Ectodermal cell (in vitro differentiated cells): ENCODE measurements at regions not wholly inside any gene's neighbourhood (a gene's known extent, or its start where the extent isn't known, plus 50 kb on each side); places are given as distances from the start of the nearest gene placed in this dataset.
"Not testable (repeated sequence)": the region's sequence is repeated elsewhere in the genome, so short reads cannot be mapped to it uniquely, and the experiment has no call there.

ENCODE experiments used
- H3K27ac ChIP-seq: 2 replicates; pipeline ENCODE4 v1.7.0; 2013; ENCODE audit warnings: mild to moderate bottlenecking, low read depth, low read length; ENCODE audit not compliant: insufficient read depth, poor library complexity, severe bottlenecking
- H3K27me3 ChIP-seq: 2 replicates; pipeline ENCODE4 v1.7.0; 2013; ENCODE audit warnings: mild to moderate bottlenecking, low read length; ENCODE audit not compliant: insufficient read depth, control insufficient read depth, poor library complexity, severe bottlenecking
- H3K36me3 ChIP-seq: one replicate; pipeline ENCODE4 v1.7.0; 2013; ENCODE audit warnings: low read length; ENCODE audit not compliant: control insufficient read depth, insufficient read depth
- H3K4me1 ChIP-seq: one replicate; pipeline ENCODE4 v1.7.0; 2013; ENCODE audit warnings: low read length; ENCODE audit not compliant: control insufficient read depth, insufficient read depth
- H3K4me3 ChIP-seq: 2 replicates; pipeline ENCODE4 v1.7.0; 2013; ENCODE audit warnings: low read depth, low read length, control low read depth; ENCODE audit not compliant: insufficient read depth
- H3K9me3 ChIP-seq: 2 replicates; pipeline ENCODE4 v1.7.0; 2013; ENCODE audit warnings: mild to moderate bottlenecking, low read length, moderate library complexity; ENCODE audit not compliant: control insufficient read depth
- WGBS, 2 experiments: methylation state at CpG; one replicate each; pipeline ENCODE4 v1.1.7; 2013; ENCODE audit warnings: missing lambda C conversion rate in 2 of 2; 5-methylcytosine and 5-hydroxymethylcytosine counted together

DNA sequence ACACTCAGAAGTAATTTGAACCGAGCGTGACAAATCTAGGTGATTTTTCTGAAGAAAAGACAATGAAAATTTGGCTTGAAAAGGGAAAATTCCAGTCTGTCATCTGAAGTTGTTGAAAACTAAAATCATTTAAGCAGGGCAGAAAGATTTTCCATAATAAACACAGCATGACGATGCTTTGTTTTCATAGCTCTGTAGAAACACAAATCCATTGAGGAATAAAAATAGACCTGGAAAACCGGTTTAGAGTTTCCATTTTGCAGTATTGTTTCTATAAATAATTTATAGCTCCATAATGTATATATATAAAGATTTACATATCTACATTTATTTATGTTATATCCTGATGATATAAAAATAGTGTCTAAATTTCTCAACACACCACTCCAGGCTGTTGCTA lies 1918.5 kb upstream of the FLRT2 start:
- Histone ChIP-seq H3K27me3 (no peaks in the 10 kb centered on the region), H3K9me3 (no peaks in the 10 kb centered on the region), H3K36me3 (no peaks in the 10 kb centered on the region), H3K4me3 (no peak overlapping the region), H3K27ac (no peak overlapping the region), H3K4me1 (no peaks in the 10 kb centered on the region)
- WGBS, 2 experiments: 50 to 71% methylated on average over 2 to 4 of the region's 4 CpGs

- no peaks in the 10 kb centered on the region for H3K9me3 ChIP-seq
- H3K27me3 ChIP-seq: no peaks in the 10 kb centered on the region
- no peaks in the 10 kb centered on the region for H3K36me3 ChIP-seq
- no peak overlapping the region for H3K4me3 ChIP-seq
- no peak overlapping the region for H3K27ac ChIP-seq
- no peaks in the 10 kb centered on the region for H3K4me1 ChIP-seq
Observed at GRCh38 chr14:83611906-83612390, 1918.0 kb upstream of the FLRT2 start.

GRCh38 chr14:83614956-83615355 lies 1915.0 kb upstream of the FLRT2 start:
- Histone ChIP-seq H3K27ac (no peak overlapping the region), H3K4me1 (no peaks in the 10 kb centered on the region), H3K27me3 (no peaks in the 10 kb centered on the region), H3K36me3 (no peaks in the 10 kb centered on the region), H3K9me3 (no peaks in the 10 kb centered on the region), H3K4me3 (no peak overlapping the region)
- WGBS, 2 experiments: 80 to 89% methylated on average over 5 of the region's 5 CpGs

DNA sequence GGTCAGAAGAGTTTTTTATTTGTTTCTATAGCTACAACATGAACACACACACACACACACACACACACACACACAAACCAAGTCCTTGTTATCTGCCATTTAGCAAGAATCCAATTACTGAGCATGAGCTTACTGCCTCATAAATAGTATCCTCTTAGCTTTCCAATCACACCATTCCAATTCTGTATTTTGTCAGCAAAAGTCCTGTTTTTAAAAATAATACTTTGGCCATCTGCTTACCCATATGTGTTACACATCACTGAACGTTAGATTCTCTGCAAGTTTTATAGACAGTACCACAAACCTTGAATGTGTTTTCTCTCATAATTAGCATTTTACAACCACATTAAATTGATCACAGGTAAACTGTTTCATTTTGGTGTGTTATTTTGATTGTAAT lies 1905.4 kb upstream of the FLRT2 start:
- H3K4me3 ChIP-seq: no peak overlapping the region
- H3K9me3 ChIP-seq: peaks cover 2% of the 10 kb centered on the region
- H3K27me3 ChIP-seq: no peaks in the 10 kb centered on the region
- 92 to 96% methylated on average over 1 of the region's 1 CpG for WGBS, 2 experiments
- H3K4me1 ChIP-seq: no peaks in the 10 kb centered on the region
- H3K36me3 ChIP-seq: no peaks in the 10 kb centered on the region
- no peak overlapping the region for H3K27ac ChIP-seq

- H3K4me1 ChIP-seq: no peaks in the 10 kb centered on the region
- no peak overlapping the region for H3K27ac ChIP-seq
- H3K27me3 ChIP-seq: no peaks in the 10 kb centered on the region
- H3K4me3 ChIP-seq: no peak overlapping the region
- peaks cover 2% of the 10 kb centered on the region for H3K9me3 ChIP-seq
- H3K36me3 ChIP-seq: no peaks in the 10 kb centered on the region
Observed at GRCh38 chr14:83632375-83632774, 1897.6 kb upstream of the FLRT2 start.

- no peaks in the 10 kb centered on the region for H3K4me1 ChIP-seq
- H3K36me3 ChIP-seq: no peaks in the 10 kb centered on the region
- no peak overlapping the region for H3K4me3 ChIP-seq
- H3K9me3 ChIP-seq: no peaks in the 10 kb centered on the region
- H3K27me3 ChIP-seq: no peaks in the 10 kb centered on the region
- no peak overlapping the region for H3K27ac ChIP-seq
- 92% methylated on average over 17 to 18 of the region's 18 CpGs for WGBS, 2 experiments
Observed at GRCh38 chr14:83638748-83639504, 1891.0 kb upstream of the FLRT2 start.

DNA sequence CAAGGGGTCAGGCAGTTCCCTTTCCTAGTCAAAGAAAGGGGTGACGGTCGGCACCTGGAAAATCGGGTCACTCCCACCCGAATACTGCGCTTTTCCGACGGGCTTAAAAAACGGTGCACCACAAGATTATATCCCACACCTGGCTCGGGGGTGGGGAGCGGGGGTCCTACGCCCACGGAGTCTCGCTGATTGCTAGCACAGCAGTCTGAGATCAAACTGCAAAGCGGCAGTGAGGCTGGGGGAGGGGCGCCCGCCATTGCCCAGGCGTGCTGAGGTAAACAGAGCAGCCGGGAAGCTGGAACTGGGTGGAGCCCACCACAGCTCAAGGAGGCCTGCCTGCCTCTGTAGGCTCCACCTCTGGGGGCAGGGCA lies 1890.5 kb upstream of the FLRT2 start:
- H3K27me3 ChIP-seq, H3K27ac ChIP-seq, H3K36me3 ChIP-seq, H3K4me1 ChIP-seq, H3K9me3 ChIP-seq, H3K4me3 ChIP-seq: not testable (repeated sequence)
- 94% methylated on average over 18 of the region's 18 CpGs for WGBS, 2 experiments

DNA sequence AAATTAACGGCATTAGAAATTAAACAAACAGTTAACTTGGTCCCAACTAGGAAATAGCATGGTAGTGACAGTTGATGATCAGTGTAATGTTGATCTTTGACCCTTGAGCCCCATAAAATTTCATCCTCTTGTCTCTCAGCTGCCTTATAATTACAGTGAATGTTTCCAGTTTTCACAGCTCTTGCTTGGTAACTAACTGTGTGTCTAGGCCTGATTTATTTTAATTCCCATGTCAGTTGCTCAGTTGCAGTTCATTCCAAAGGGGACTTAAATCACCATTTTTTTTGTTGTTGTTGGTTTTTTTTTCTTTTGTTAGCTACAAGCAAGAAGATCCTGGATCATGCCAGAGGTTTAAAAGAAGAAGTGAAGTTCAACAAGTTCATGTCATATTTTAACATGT lies 1883.7 kb upstream of the FLRT2 start:
- no peaks in the 10 kb centered on the region for H3K36me3 ChIP-seq
- H3K27me3 ChIP-seq: no peaks in the 10 kb centered on the region
- 100% methylated on average over 1 of the region's 1 CpG for WGBS, 2 experiments
- no peaks in the 10 kb centered on the region for H3K4me1 ChIP-seq
- no peak overlapping the region for H3K27ac ChIP-seq
- no peak overlapping the region for H3K4me3 ChIP-seq
- no peaks in the 10 kb centered on the region for H3K9me3 ChIP-seq

DNA sequence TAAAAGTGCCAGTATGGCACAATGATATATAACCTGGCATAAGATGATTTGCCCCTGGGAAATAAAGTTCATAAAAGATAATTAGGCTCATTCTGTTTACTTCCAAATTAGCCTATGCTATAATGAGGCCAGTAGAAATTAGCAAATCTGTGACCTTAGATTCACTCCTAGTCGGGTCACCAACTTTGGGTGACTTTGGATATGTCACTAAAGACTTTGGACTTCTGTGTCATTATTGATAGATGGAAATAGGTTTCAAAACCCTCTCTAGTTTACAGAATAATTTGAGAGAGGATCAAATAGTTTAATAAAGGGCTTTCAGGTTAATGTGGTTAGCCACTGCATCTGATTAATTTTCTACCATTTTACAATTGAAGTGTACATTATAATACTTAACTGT lies 1869.3 kb upstream of the FLRT2 start:
- 92 to 100% methylated on average over 1 of the region's 1 CpG for WGBS, 2 experiments
- Histone ChIP-seq H3K4me1 (no peaks in the 10 kb centered on the region), H3K27me3 (no peaks in the 10 kb centered on the region), H3K4me3 (no peak overlapping the region), H3K9me3 (no peaks in the 10 kb centered on the region), H3K36me3 (no peaks in the 10 kb centered on the region), H3K27ac (no peak overlapping the region)

- Histone ChIP-seq H3K4me3 (no peak overlapping the region), H3K4me1 (no peaks in the 10 kb centered on the region), H3K27ac (no peak overlapping the region), H3K27me3 (no peaks in the 10 kb centered on the region), H3K9me3 (no peaks in the 10 kb centered on the region), H3K36me3 (no peaks in the 10 kb centered on the region)
Observed at GRCh38 chr14:83664389-83664788, 1865.6 kb upstream of the FLRT2 start.

DNA sequence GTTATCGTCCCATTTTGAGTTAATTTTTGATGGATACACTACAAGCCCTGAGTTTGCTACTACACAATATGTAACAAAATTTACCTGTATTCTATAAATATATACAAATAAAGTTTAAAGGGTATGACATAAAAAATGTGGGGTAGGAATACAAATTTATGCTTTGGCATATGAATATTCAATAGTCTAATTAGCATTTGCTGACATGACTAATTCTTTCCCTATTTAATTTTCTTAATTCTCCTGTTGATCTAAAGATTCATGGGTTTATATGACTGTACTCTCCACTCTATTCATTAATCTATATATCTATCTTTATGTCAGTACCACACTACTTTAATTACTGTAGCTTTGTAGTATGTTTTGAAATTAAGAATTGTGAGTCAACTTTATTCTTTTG lies 1840.7 kb upstream of the FLRT2 start:
- Histone ChIP-seq H3K27ac (no peak overlapping the region), H3K27me3 (no peaks in the 10 kb centered on the region), H3K36me3 (no peaks in the 10 kb centered on the region), H3K9me3 (no peaks in the 10 kb centered on the region), H3K4me3 (no peak overlapping the region), H3K4me1 (no peaks in the 10 kb centered on the region)
- WGBS, 2 experiments: 100% methylated on average over 1 of the region's 1 CpG; no CpG with 5 or more reads in 1 of the 2 experiments
